ENCODE measurements at regions not wholly inside any gene's neighbourhood (a gene's known extent, or its start where the extent isn't known, plus 50 kb on each side); places are given as distances from the start of the nearest gene placed in this dataset.

GRCh38 chr20:51284871-51285270, 257.6 kb downstream of the NFATC2 start:
- H2AFZ ChIP-seq, result no peak overlapping the region

GRCh38 chr20:51284176-51284575, 258.3 kb downstream of the NFATC2 start:
- Histone ChIP-seq H3K36me3 (replicated peaks; ENCODE audit: insufficient read depth, low read depth) (no peaks in the 10 kb centered on the region), H3K27ac (no peak overlapping the region), H2AFZ (no peak overlapping the region), H3K9me2 (replicated peaks; ENCODE audit: insufficient read depth) (no peaks in the 10 kb centered on the region), H3K4me3 (no peak overlapping the region), H4K20me1 (ENCODE audit: insufficient read depth, poor library complexity, severe bottlenecking) (no peaks in the 10 kb centered on the region), H3K79me2 (no peaks in the 10 kb centered on the region), H3K4me2 (no peak overlapping the region), H3K27me3 (no peaks in the 10 kb centered on the region), H3K9me3 (ENCODE audit: low read depth) (no peaks in the 10 kb centered on the region), H3K4me1 (ENCODE audit: insufficient read depth) (no peaks in the 10 kb centered on the region)
- TF ChIP-seq EZH2 (IDR thresholded peaks at IDR 0.05; ENCODE audit: borderline replicate concordance) (no peak), EZH2phosphoT487 (IDR thresholded peaks at IDR 0.05; ENCODE audit: low read depth, severe bottlenecking, unreplicated experiment) (no peak), CTCF (IDR thresholded peaks at IDR 0.05; ENCODE audit: poor library complexity) (no peak)
- WGBS (ENCODE audit: low lambda C conversion rate, missing lambda C conversion rate), result 62% methylated on average over 1 of the region's 1 CpG
- no peak for DNase-seq (ENCODE audit: low spot score)

More at GRCh38 chr20:51284871-51285270, 257.6 kb downstream of the NFATC2 start:
- H3K4me2 ChIP-seq, result no peak overlapping the region
- no peaks in the 10 kb centered on the region for H4K20me1 ChIP-seq (ENCODE audit: insufficient read depth, poor library complexity, severe bottlenecking)
- H3K4me3 ChIP-seq, result no peak overlapping the region
- no peak overlapping the region for H3K27ac ChIP-seq
- no peak for DNase-seq (ENCODE audit: low spot score)
- H3K79me2 ChIP-seq, result no peaks in the 10 kb centered on the region
- H3K9me3 ChIP-seq (ENCODE audit: low read depth), result no peaks in the 10 kb centered on the region
- H3K9me2 ChIP-seq (replicated peaks; ENCODE audit: insufficient read depth), result no peaks in the 10 kb centered on the region
- H3K4me1 ChIP-seq (ENCODE audit: insufficient read depth), result no peaks in the 10 kb centered on the region
- 81% methylated on average over 6 of the region's 6 CpGs for WGBS (ENCODE audit: low lambda C conversion rate, missing lambda C conversion rate)
- no peaks in the 10 kb centered on the region for H3K36me3 ChIP-seq (replicated peaks; ENCODE audit: insufficient read depth, low read depth)
- TF ChIP-seq EZH2phosphoT487 (IDR thresholded peaks at IDR 0.05; ENCODE audit: low read depth, severe bottlenecking, unreplicated experiment) (no peak), EZH2 (IDR thresholded peaks at IDR 0.05; ENCODE audit: borderline replicate concordance) (no peak), CTCF (IDR thresholded peaks at IDR 0.05; ENCODE audit: poor library complexity) (no peak)
- no peaks in the 10 kb centered on the region for H3K27me3 ChIP-seq

- H3K79me2 ChIP-seq, result no peaks in the 10 kb centered on the region
- H3K4me3 ChIP-seq, result no peak overlapping the region
- H3K36me3 ChIP-seq (replicated peaks; ENCODE audit: insufficient read depth, low read depth), result no peaks in the 10 kb centered on the region
- no peak overlapping the region for H3K27ac ChIP-seq
- H4K20me1 ChIP-seq (ENCODE audit: insufficient read depth, poor library complexity, severe bottlenecking), result no peaks in the 10 kb centered on the region
- TF ChIP-seq EZH2phosphoT487 (IDR thresholded peaks at IDR 0.05; ENCODE audit: low read depth, severe bottlenecking, unreplicated experiment), result no peak
- no peak for TF ChIP-seq EZH2 (IDR thresholded peaks at IDR 0.05; ENCODE audit: borderline replicate concordance)
- no peak for TF ChIP-seq CTCF (IDR thresholded peaks at IDR 0.05; ENCODE audit: poor library complexity)
- H2AFZ ChIP-seq, result no peak overlapping the region
- no peak for DNase-seq (ENCODE audit: low spot score)
- WGBS (ENCODE audit: low lambda C conversion rate, missing lambda C conversion rate), result 82% methylated on average over 5 of the region's 5 CpGs
- H3K9me2 ChIP-seq (replicated peaks; ENCODE audit: insufficient read depth), result no peaks in the 10 kb centered on the region
- no peaks in the 10 kb centered on the region for H3K4me1 ChIP-seq (ENCODE audit: insufficient read depth)
- H3K9me3 ChIP-seq (ENCODE audit: low read depth), result no peaks in the 10 kb centered on the region
- peaks cover 11% of the 10 kb centered on the region for H3K27me3 ChIP-seq
- H3K4me2 ChIP-seq, result no peak overlapping the region
These were observed 258.6 kb upstream of the KCNG1 start for GRCh38 chr20:51281521-51281920.

GRCh38 chr20:51280047-51280446, 257.1 kb upstream of the KCNG1 start:
- no peaks in the 10 kb centered on the region for H3K9me3 ChIP-seq (ENCODE audit: low read depth)
- no peaks in the 10 kb centered on the region for H3K79me2 ChIP-seq
- no peak overlapping the region for H3K4me2 ChIP-seq
- no peak overlapping the region for H3K4me3 ChIP-seq
- H4K20me1 ChIP-seq (ENCODE audit: insufficient read depth, poor library complexity, severe bottlenecking), result no peaks in the 10 kb centered on the region
- TF ChIP-seq CTCF (IDR thresholded peaks at IDR 0.05; ENCODE audit: poor library complexity), result no peak
- TF ChIP-seq EZH2phosphoT487 (IDR thresholded peaks at IDR 0.05; ENCODE audit: low read depth, severe bottlenecking, unreplicated experiment), result no peak
- no peak for TF ChIP-seq EZH2 (IDR thresholded peaks at IDR 0.05; ENCODE audit: borderline replicate concordance)
- peaks cover 13% of the 10 kb centered on the region for H3K27me3 ChIP-seq
- no peak for DNase-seq (ENCODE audit: low spot score)
- H3K27ac ChIP-seq, result no peak overlapping the region
- H3K36me3 ChIP-seq (replicated peaks; ENCODE audit: insufficient read depth, low read depth), result no peaks in the 10 kb centered on the region
- 94% methylated on average over 6 of the region's 6 CpGs for WGBS (ENCODE audit: low lambda C conversion rate, missing lambda C conversion rate)
- H2AFZ ChIP-seq, result no peak overlapping the region
- H3K9me2 ChIP-seq (replicated peaks; ENCODE audit: insufficient read depth), result no peaks in the 10 kb centered on the region
- H3K4me1 ChIP-seq (ENCODE audit: insufficient read depth), result no peaks in the 10 kb centered on the region

Data from hepatocyte (in vitro differentiated cells).